ENCODE measurements at regions not wholly inside any gene's neighbourhood (a gene's known extent, or its start where the extent isn't known, plus 50 kb on each side); places are given as distances from the start of the nearest gene placed in this dataset.
A peak's percentile ranks its signal among the peaks of the same experiment; 100 is the strongest.

DNA sequence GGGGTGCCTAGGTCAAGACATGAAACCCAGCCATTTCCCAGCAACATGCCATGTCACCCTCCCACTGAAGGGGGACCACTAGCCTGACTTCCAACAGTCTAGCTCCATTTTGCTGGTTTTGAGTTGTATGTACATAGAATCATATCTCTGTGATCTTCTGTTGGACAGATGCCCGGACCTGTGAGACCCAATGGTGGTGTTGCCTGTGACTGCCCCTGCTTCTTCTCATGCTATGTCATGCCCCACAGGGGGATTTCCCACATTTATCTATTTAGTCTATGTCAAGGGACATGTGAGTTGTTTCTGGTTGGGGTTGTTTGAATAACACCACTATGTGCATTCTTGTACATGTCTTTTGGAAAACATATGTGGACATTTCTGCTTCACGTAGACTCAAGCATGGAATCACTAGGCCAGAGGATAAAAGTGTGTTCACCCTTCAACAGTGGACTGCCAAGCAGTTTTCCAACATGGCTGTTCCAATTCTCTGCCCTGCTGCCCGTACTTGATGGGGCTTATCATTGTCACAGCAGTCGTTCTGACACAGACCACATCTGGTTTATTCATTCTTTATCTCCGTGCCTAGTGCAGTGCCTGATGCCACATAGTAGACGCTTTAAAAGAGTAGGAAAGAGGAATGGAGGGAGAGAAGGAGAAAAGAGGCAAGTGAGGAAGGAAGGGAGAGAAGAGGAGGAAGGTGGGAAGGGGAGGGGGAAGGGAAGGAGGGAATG is 114.4 kb downstream of the TPRA1 start:
- no peaks in the 10 kb centered on the region for H3K9me3 ChIP-seq (ENCODE audit: low read length)
- no peak overlapping the region for H3K27ac ChIP-seq (ENCODE audit: low read depth, low read length, poor library complexity, severe bottlenecking)
- H3K4me2 ChIP-seq (ENCODE audit: low read length), result no peak overlapping the region
- no peaks in the 10 kb centered on the region for H3F3A ChIP-seq (ENCODE audit: insufficient read depth, low read length)
- no peak for TF ChIP-seq EZH2 (IDR thresholded peaks at IDR 0.05; ENCODE audit: borderline replicate concordance, low read length)
- TF ChIP-seq, protein P1, sequence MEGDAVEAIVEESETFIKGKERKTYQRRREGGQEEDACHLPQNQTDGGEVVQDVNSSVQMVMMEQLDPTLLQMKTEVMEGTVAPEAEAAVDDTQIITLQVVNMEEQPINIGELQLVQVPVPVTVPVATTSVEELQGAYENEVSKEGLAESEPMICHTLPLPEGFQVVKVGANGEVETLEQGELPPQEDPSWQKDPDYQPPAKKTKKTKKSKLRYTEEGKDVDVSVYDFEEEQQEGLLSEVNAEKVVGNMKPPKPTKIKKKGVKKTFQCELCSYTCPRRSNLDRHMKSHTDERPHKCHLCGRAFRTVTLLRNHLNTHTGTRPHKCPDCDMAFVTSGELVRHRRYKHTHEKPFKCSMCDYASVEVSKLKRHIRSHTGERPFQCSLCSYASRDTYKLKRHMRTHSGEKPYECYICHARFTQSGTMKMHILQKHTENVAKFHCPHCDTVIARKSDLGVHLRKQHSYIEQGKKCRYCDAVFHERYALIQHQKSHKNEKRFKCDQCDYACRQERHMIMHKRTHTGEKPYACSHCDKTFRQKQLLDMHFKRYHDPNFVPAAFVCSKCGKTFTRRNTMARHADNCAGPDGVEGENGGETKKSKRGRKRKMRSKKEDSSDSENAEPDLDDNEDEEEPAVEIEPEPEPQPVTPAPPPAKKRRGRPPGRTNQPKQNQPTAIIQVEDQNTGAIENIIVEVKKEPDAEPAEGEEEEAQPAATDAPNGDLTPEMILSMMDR (IDR thresholded peaks at IDR 0.05; ENCODE audit: low read length), result no peak
- no peaks in the 10 kb centered on the region for H3K79me2 ChIP-seq (ENCODE audit: insufficient read depth, low read length)
- H3K4me1 ChIP-seq (ENCODE audit: insufficient read depth, low read length, severe bottlenecking), result no peaks in the 10 kb centered on the region
- H3K4me3 ChIP-seq (ENCODE audit: low read depth, low read length, poor library complexity, severe bottlenecking), result no peak overlapping the region
- no peak overlapping the region for H3K9ac ChIP-seq (ENCODE audit: low read length)
- H3K9me2 ChIP-seq (ENCODE audit: low read depth, low read length), result no peaks in the 10 kb centered on the region
- no peaks in the 10 kb centered on the region for H4K20me1 ChIP-seq (ENCODE audit: insufficient read depth, low read length)
- H2AFZ ChIP-seq (ENCODE audit: low read length), result no peak overlapping the region
- H3K27me3 ChIP-seq (ENCODE audit: insufficient read depth, low read length), result no peaks in the 10 kb centered on the region
- H3K36me3 ChIP-seq (ENCODE audit: insufficient read depth, low read length), result no peaks in the 10 kb centered on the region

DNA sequence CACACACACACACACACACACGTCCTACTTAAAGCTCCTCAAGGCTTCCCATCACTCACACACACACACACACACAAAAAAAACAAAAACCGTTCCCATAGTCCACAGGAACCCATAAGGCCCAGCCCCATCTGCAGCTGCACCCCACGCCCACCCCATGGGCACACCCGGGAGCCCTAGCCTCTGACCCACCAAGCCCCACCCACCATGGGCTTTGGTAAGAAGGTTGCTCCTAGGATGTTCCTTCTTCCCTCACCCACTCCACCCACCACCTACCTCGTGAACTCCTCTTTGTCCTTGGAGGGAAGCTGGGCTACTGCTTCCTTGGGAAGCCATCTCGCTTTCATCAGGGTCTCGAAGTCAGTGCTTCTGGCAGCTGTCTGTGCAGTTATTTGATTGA is 115.1 kb downstream of the TPRA1 start:
- Histone ChIP-seq H3K4me1 (ENCODE audit: insufficient read depth, low read length, severe bottlenecking) (no peaks in the 10 kb centered on the region), H4K20me1 (ENCODE audit: insufficient read depth, low read length) (no peaks in the 10 kb centered on the region), H3K4me3 (ENCODE audit: low read depth, low read length, poor library complexity, severe bottlenecking) (no peak overlapping the region), H2AFZ (ENCODE audit: low read length) (no peak overlapping the region), H3F3A (ENCODE audit: insufficient read depth, low read length) (no peaks in the 10 kb centered on the region), H3K36me3 (ENCODE audit: insufficient read depth, low read length) (no peaks in the 10 kb centered on the region), H3K27me3 (ENCODE audit: insufficient read depth, low read length) (no peaks in the 10 kb centered on the region), H3K9ac (ENCODE audit: low read length) (no peak overlapping the region), H3K4me2 (ENCODE audit: low read length) (no peak overlapping the region), H3K79me2 (ENCODE audit: insufficient read depth, low read length) (no peaks in the 10 kb centered on the region), H3K27ac (ENCODE audit: low read depth, low read length, poor library complexity, severe bottlenecking) (no peak overlapping the region), H3K9me2 (ENCODE audit: low read depth, low read length) (no peaks in the 10 kb centered on the region), H3K9me3 (ENCODE audit: low read length) (no peaks in the 10 kb centered on the region)
- TF ChIP-seq, protein P1 (IDR thresholded peaks at IDR 0.05; ENCODE audit: low read length), result no peak
- TF ChIP-seq EZH2 (IDR thresholded peaks at IDR 0.05; ENCODE audit: borderline replicate concordance, low read length), result no peak

DNA sequence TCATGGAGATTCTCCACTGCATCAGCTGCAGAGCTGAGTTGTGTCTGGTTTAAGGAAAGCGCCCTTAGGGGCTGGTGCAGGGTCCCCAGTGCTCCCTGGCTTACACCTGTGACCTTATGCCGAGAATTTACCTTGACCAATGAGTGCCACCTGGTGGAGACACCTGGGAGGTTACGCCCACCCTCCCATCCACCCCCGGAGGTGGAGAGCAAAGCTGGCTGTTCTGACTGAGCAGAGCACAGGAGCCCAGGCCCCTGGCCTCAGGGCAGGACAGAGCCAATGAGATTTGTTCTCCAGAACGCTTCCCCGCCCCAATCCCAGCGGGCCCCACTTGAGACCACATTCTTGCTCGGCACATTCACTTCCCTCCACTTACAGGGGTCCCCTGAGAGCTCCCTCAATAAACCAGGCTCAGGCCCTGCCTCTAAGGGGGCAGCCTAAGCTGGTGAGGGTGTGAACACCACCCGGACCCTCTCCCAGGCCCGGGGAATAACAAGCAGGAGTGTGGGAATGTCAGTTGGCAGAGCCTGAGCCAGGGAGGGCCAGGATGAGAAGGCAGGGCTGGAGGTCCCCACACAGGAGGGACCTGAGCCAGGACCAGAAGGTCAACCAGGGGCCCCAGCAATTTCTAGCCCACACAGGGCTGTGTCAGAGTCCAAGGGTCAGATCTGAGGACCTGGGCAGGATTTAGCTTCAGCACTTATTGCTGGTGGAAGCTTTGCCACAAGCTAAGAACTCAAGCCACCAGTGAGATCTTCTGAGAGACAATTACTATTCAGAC is 117.1 kb downstream of the TPRA1 start:
- TF ChIP-seq EZH2 (IDR thresholded peaks at IDR 0.05; ENCODE audit: borderline replicate concordance, low read length), result no peak
- TF ChIP-seq, protein P1 (IDR thresholded peaks at IDR 0.05; ENCODE audit: low read length), result peak; percentile 44

More for the DNA sequence above, 117.1 kb downstream of the TPRA1 start:
- Histone ChIP-seq H4K20me1 (ENCODE audit: insufficient read depth, low read length) (no peaks in the 10 kb centered on the region), H3K4me2 (ENCODE audit: low read length) (no peak overlapping the region), H3K79me2 (ENCODE audit: insufficient read depth, low read length) (no peaks in the 10 kb centered on the region), H3K4me3 (ENCODE audit: low read depth, low read length, poor library complexity, severe bottlenecking) (no peak overlapping the region), H2AFZ (ENCODE audit: low read length) (no peak overlapping the region), H3K4me1 (ENCODE audit: insufficient read depth, low read length, severe bottlenecking) (no peaks in the 10 kb centered on the region), H3K27me3 (ENCODE audit: insufficient read depth, low read length) (no peaks in the 10 kb centered on the region), H3K9ac (ENCODE audit: low read length) (no peak overlapping the region), H3K36me3 (ENCODE audit: insufficient read depth, low read length) (no peaks in the 10 kb centered on the region), H3F3A (ENCODE audit: insufficient read depth, low read length) (no peaks in the 10 kb centered on the region), H3K27ac (ENCODE audit: low read depth, low read length, poor library complexity, severe bottlenecking) (no peak overlapping the region), H3K9me3 (ENCODE audit: low read length) (no peaks in the 10 kb centered on the region), H3K9me2 (ENCODE audit: low read depth, low read length) (no peaks in the 10 kb centered on the region)

All from OCI-LY1 (cell line).